Liver (tissue), 8 donors: ENCODE measurements at regions not wholly inside any gene's neighbourhood (a gene's known extent, or its start where the extent isn't known, plus 50 kb on each side); places are given as distances from the start of the nearest gene placed in this dataset.

Experiments
- DNase-seq: peaks from one replicate; pipeline ENCODE4 v3.0.0-alpha.2; 2017; ENCODE audit warnings: low spot score
- H3K27ac ChIP-seq, 2 donors: one replicate each; pipeline ENCODE4 v1.7.0; 2013; ENCODE audit warnings: inconsistent platforms in 2 of 2, low read length in 2 of 2, control low read depth in 1 of 2, low read depth in 1 of 2, mild to moderate bottlenecking in 1 of 2
- H3K27me3 ChIP-seq, 4 donors: one replicate each; pipeline versions ENCODE4 v1.6.1 to v1.7.0; 2013; ENCODE audit warnings: low read length in 3 of 4, inconsistent platforms in 1 of 4, mild to moderate bottlenecking in 1 of 4, moderate library complexity in 1 of 4; ENCODE audit not compliant: control insufficient read depth in 4 of 4, insufficient read depth in 4 of 4
- H3K36me3 ChIP-seq, 4 donors: one replicate each; pipeline versions ENCODE4 v1.6.1 to v1.7.0; 2013; ENCODE audit warnings: low read length in 3 of 4, mild to moderate bottlenecking in 3 of 4, low read depth in 1 of 4, moderate library complexity in 1 of 4; ENCODE audit not compliant: control insufficient read depth in 4 of 4, insufficient read depth in 3 of 4
- H3K4me1 ChIP-seq, 4 donors: one replicate each; pipeline versions ENCODE4 v1.6.1 to v1.7.0; 2013; ENCODE audit warnings: low read length in 3 of 4, mild to moderate bottlenecking in 3 of 4, moderate library complexity in 1 of 4; ENCODE audit not compliant: control insufficient read depth in 4 of 4, insufficient read depth in 4 of 4
- H3K4me3 ChIP-seq, 3 donors: one replicate each; pipeline versions ENCODE4 v1.6.1 to v1.7.0; 2013; ENCODE audit warnings: low read length in 3 of 3, control low read depth in 1 of 3, low read depth in 1 of 3, mild to moderate bottlenecking in 1 of 3
- H3K9ac ChIP-seq, 2 donors: one replicate each; pipeline ENCODE4 v1.7.0; 2013; ENCODE audit warnings: low read length in 2 of 2, mild to moderate bottlenecking in 2 of 2, moderate library complexity in 2 of 2, control low read depth in 1 of 2, low read depth in 1 of 2
- H3K9me3 ChIP-seq, 4 donors: one replicate each; pipeline versions ENCODE4 v1.6.1 to v1.7.0; 2013; ENCODE audit warnings: low read length in 3 of 4; ENCODE audit not compliant: control insufficient read depth in 4 of 4
- EGR1 ChIP-seq, 2 donors: IDR thresholded peaks; 2 replicates each; pipeline ENCODE4 v1.6.1; 2016 to 2018; ENCODE audit warnings: antibody characterized with exemption in 2 of 2, low read depth in 2 of 2
- FOXA1 ChIP-seq: IDR thresholded peaks from 2 replicates; pipeline ENCODE4 v1.6.1; 2016; ENCODE audit warnings: antibody characterized with exemption
- FOXA2 ChIP-seq: IDR thresholded peaks from 2 replicates; pipeline ENCODE4 v1.6.1; 2016; ENCODE audit warnings: antibody characterized with exemption
- GABPA ChIP-seq, 2 donors: IDR thresholded peaks in 1 of 2; conservative IDR thresholded peaks in 1 of 2; 2 replicates each; pipeline ENCODE4 v1.6.1; 2016; ENCODE audit warnings: antibody characterized with exemption in 2 of 2, mild to moderate bottlenecking in 1 of 2, moderate library complexity in 1 of 2
- HNF4A ChIP-seq, 2 donors: conservative IDR thresholded peaks; 2 replicates each; pipeline ENCODE4 v1.6.1; 2016; ENCODE audit warnings: antibody characterized with exemption in 2 of 2, mild to moderate bottlenecking in 2 of 2
- HNF4G ChIP-seq: IDR thresholded peaks from 2 replicates; pipeline ENCODE4 v1.6.1; 2016; ENCODE audit warnings: antibody characterized with exemption
- JUND ChIP-seq, 2 donors: IDR thresholded peaks; 2 replicates each; pipeline ENCODE4 v1.6.1; 2016; ENCODE audit warnings: antibody characterized with exemption in 2 of 2
- NR2F2 ChIP-seq: IDR thresholded peaks from 2 replicates; pipeline ENCODE4 v1.6.1; 2016; ENCODE audit warnings: antibody characterized with exemption
- RAD21 ChIP-seq, 2 donors: IDR thresholded peaks; 2 replicates each; pipeline ENCODE4 v1.6.1; 2016; ENCODE audit warnings: antibody characterized with exemption in 2 of 2, mild to moderate bottlenecking in 2 of 2
- RXRA ChIP-seq, 2 donors: IDR thresholded peaks; 2 replicates each; pipeline ENCODE4 v1.6.1; 2017 to 2018; ENCODE audit warnings: antibody characterized with exemption in 2 of 2, mild to moderate bottlenecking in 1 of 2
- SP1 ChIP-seq: IDR thresholded peaks from 2 replicates; pipeline ENCODE4 v1.6.1; 2018; ENCODE audit warnings: antibody characterized with exemption, mild to moderate bottlenecking
- TAF1 ChIP-seq: conservative IDR thresholded peaks from 2 replicates; pipeline ENCODE4 v1.6.1; 2016; ENCODE audit warnings: antibody characterized with exemption, mild to moderate bottlenecking
- YY1 ChIP-seq: IDR thresholded peaks from 2 replicates; pipeline ENCODE4 v1.6.1; 2016; ENCODE audit warnings: antibody characterized with exemption, mild to moderate bottlenecking
- WGBS: extraction: QIAGEN DNeasy Blood & Tissue Kit; methylation state at CpG from one replicate; pipeline ENCODE4 v1.1.7; 2013; 5-methylcytosine and 5-hydroxymethylcytosine counted together
- TF ChIP-seq, protein P1 (sequence below): IDR thresholded peaks from 2 replicates; pipeline ENCODE4 v1.6.1; 2016; ENCODE audit warnings: antibody characterized with exemption
- TF ChIP-seq, protein P2 (sequence below): IDR thresholded peaks from 2 replicates; pipeline ENCODE4 v1.6.1; 2016; ENCODE audit warnings: antibody characterized with exemption, mild to moderate bottlenecking
- TF ChIP-seq, protein P3 (sequence below): fragments of 150-350 bp; IDR thresholded peaks from 2 replicates; pipeline ENCODE4 v1.5.1; 2017; ENCODE audit warnings: improper control_type of control experiment, low read depth, low read length; ENCODE audit not compliant: missing input control
- TF ChIP-seq, protein P4 (sequence below): IDR thresholded peaks from 2 replicates; pipeline ENCODE4 v1.6.1; 2016; ENCODE audit warnings: antibody characterized with exemption
- TF ChIP-seq, protein P5 (sequence below): IDR thresholded peaks from 2 replicates; pipeline ENCODE4 v1.6.1; 2016; ENCODE audit warnings: antibody characterized with exemption
- donor health status: healthy.
- donor health status: healthy.
- donor health status: healthy.
- donor health status: healthy.
- donor health status: healthy.

DNA sequence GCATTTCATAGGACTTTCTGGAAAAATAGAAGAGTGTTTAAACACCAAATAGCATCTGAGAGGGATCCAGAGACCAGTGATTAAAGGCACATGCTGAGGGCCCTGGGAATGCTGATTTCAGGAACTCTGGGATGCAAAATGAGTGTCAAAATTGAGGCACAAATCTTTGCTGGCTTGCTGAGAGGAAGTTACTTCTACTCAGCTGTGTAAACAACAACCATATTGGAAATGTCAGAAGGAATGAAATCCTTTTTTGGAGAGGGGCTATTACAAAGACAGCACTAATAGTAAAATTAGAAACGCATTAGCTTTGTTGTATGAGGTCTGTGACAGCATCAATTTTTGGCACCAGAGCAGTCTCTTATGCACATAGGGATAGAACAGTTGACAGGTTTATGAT is 267.8 kb upstream of the RAG2 start:
- no peak overlapping the region for H3K9ac ChIP-seq
- H3K4me3 ChIP-seq, result no peak overlapping the region
- H3K27me3 ChIP-seq, result no peaks in the 10 kb centered on the region
- H3K27ac ChIP-seq, result no peak overlapping the region
- H3K9me3 ChIP-seq, result no peaks in the 10 kb centered on the region
- H3K4me1 ChIP-seq, result no peaks in the 10 kb centered on the region
- no peaks in the 10 kb centered on the region for H3K36me3 ChIP-seq
- TF ChIP-seq, protein P1, sequence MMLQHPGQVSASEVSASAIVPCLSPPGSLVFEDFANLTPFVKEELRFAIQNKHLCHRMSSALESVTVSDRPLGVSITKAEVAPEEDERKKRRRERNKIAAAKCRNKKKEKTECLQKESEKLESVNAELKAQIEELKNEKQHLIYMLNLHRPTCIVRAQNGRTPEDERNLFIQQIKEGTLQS, result no peak
- TF ChIP-seq SP1 (no peak), RXRA (IDR thresholded peaks at IDR 0.05) (no peak), HNF4A (conservative IDR thresholded peaks at IDR 0.05) (no peak), RAD21 (IDR thresholded peaks at IDR 0.05) (no peak), HNF4G (no peak), EGR1 (IDR thresholded peaks at IDR 0.05; ENCODE audit: low read depth in 2 of 2) (no peak), FOXA1 (no peak), GABPA (IDR thresholded peaks at IDR 0.05 in 1 of 2, conservative IDR thresholded peaks at IDR 0.05 in 1 of 2) (no peak), TAF1 (no peak), NR2F2 (no peak), JUND (IDR thresholded peaks at IDR 0.05) (no peak), FOXA2 (no peak), YY1 (no peak)
- TF ChIP-seq, protein P2, sequence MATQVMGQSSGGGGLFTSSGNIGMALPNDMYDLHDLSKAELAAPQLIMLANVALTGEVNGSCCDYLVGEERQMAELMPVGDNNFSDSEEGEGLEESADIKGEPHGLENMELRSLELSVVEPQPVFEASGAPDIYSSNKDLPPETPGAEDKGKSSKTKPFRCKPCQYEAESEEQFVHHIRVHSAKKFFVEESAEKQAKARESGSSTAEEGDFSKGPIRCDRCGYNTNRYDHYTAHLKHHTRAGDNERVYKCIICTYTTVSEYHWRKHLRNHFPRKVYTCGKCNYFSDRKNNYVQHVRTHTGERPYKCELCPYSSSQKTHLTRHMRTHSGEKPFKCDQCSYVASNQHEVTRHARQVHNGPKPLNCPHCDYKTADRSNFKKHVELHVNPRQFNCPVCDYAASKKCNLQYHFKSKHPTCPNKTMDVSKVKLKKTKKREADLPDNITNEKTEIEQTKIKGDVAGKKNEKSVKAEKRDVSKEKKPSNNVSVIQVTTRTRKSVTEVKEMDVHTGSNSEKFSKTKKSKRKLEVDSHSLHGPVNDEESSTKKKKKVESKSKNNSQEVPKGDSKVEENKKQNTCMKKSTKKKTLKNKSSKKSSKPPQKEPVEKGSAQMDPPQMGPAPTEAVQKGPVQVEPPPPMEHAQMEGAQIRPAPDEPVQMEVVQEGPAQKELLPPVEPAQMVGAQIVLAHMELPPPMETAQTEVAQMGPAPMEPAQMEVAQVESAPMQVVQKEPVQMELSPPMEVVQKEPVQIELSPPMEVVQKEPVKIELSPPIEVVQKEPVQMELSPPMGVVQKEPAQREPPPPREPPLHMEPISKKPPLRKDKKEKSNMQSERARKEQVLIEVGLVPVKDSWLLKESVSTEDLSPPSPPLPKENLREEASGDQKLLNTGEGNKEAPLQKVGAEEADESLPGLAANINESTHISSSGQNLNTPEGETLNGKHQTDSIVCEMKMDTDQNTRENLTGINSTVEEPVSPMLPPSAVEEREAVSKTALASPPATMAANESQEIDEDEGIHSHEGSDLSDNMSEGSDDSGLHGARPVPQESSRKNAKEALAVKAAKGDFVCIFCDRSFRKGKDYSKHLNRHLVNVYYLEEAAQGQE, result no peak
- TF ChIP-seq, protein P3, sequence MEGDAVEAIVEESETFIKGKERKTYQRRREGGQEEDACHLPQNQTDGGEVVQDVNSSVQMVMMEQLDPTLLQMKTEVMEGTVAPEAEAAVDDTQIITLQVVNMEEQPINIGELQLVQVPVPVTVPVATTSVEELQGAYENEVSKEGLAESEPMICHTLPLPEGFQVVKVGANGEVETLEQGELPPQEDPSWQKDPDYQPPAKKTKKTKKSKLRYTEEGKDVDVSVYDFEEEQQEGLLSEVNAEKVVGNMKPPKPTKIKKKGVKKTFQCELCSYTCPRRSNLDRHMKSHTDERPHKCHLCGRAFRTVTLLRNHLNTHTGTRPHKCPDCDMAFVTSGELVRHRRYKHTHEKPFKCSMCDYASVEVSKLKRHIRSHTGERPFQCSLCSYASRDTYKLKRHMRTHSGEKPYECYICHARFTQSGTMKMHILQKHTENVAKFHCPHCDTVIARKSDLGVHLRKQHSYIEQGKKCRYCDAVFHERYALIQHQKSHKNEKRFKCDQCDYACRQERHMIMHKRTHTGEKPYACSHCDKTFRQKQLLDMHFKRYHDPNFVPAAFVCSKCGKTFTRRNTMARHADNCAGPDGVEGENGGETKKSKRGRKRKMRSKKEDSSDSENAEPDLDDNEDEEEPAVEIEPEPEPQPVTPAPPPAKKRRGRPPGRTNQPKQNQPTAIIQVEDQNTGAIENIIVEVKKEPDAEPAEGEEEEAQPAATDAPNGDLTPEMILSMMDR, result no peak
- TF ChIP-seq, protein P4, sequence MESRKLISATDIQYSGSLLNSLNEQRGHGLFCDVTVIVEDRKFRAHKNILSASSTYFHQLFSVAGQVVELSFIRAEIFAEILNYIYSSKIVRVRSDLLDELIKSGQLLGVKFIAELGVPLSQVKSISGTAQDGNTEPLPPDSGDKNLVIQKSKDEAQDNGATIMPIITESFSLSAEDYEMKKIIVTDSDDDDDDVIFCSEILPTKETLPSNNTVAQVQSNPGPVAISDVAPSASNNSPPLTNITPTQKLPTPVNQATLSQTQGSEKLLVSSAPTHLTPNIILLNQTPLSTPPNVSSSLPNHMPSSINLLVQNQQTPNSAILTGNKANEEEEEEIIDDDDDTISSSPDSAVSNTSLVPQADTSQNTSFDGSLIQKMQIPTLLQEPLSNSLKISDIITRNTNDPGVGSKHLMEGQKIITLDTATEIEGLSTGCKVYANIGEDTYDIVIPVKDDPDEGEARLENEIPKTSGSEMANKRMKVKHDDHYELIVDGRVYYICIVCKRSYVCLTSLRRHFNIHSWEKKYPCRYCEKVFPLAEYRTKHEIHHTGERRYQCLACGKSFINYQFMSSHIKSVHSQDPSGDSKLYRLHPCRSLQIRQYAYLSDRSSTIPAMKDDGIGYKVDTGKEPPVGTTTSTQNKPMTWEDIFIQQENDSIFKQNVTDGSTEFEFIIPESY, result no peak
- TF ChIP-seq, protein P5, sequence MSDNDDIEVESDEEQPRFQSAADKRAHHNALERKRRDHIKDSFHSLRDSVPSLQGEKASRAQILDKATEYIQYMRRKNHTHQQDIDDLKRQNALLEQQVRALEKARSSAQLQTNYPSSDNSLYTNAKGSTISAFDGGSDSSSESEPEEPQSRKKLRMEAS, result no peak
- WGBS, result 72% methylated on average over 1 of the region's 1 CpG
- no peak for DNase-seq
